H1 (cell line): ENCODE measurements at regions not wholly inside any gene's neighbourhood (a gene's known extent, or its start where the extent isn't known, plus 50 kb on each side); places are given as distances from the start of the nearest gene placed in this dataset.

Experiments
- CTCF ChIA-PET: fragments of 300-600 bp; sonication (Branson Sonifier 250); formaldehyde crosslinking; loops from one replicate; lab custom pipeline; 2021; ENCODE audit not compliant: partially characterized antibody; lab: Charles Lee
- POLR2A ChIA-PET: fragments of 300-600 bp; sonication (Branson Sonifier 250); formaldehyde crosslinking; loops from one replicate; lab custom pipeline; 2021; ENCODE audit warnings: inconsistent platforms; ENCODE audit not compliant: partially characterized antibody; lab: Charles Lee
- DNase-seq, 2 experiments: peaks; one replicate each; pipeline versions ENCODE4 v3.0.0 to v3.0.0-alpha.2; 2010 to 2022; ENCODE audit warnings: low spot score in 2 of 2, low read depth in 1 of 2, mixed read lengths in 1 of 2
- FAIRE-seq: peaks from 2 replicates; lab custom pipeline; 2011; peaks lifted over from hg19 to GRCh38; lab: Jason Lieb, UNC
- H2AFZ ChIP-seq: 2 replicates; pipeline ENCODE4 v1.8.1; 2012; ENCODE audit warnings: low read length, inconsistent platforms
- H2AK5ac ChIP-seq: 2 replicates; pipeline ENCODE4 v1.6.1; 2013; ENCODE audit warnings: low read depth, low read length
- H2BK120ac ChIP-seq: replicated peaks from 2 replicates; pipeline ENCODE3; 2013; ENCODE audit warnings: low read depth, low read length, inconsistent platforms
- H2BK12ac ChIP-seq: 2 replicates; pipeline ENCODE4 v1.6.1; 2013; ENCODE audit warnings: low read depth, low read length
- H2BK15ac ChIP-seq: 2 replicates; pipeline ENCODE4 v1.6.1; 2013; ENCODE audit warnings: low read length
- H2BK20ac ChIP-seq: 2 replicates; pipeline ENCODE4 v1.6.1; 2013; ENCODE audit warnings: low read length
- H2BK5ac ChIP-seq: 2 replicates; pipeline ENCODE4 v1.6.1; 2013; ENCODE audit warnings: low read depth, low read length
- H3K14ac ChIP-seq: 2 replicates; pipeline ENCODE4 v1.6.1; 2013; ENCODE audit warnings: inconsistent platforms; ENCODE audit not compliant: insufficient read length
- H3K18ac ChIP-seq: 2 replicates; pipeline ENCODE4 v1.6.1; 2013; ENCODE audit warnings: low read length; ENCODE audit errors: extremely low read depth
- H3K23ac ChIP-seq: 2 replicates; pipeline ENCODE4 v1.6.1; 2013; ENCODE audit warnings: inconsistent platforms; ENCODE audit not compliant: insufficient read length
- H3K23me2 ChIP-seq: 2 replicates; pipeline ENCODE4 v1.6.1; 2013; ENCODE audit warnings: low read depth, low read length
- H3K27ac ChIP-seq: 2 replicates; pipeline ENCODE4 v1.6.1; 2011; ENCODE audit warnings: low read depth, low read length, inconsistent platforms
- H3K27me3 ChIP-seq, 4 experiments: replicated peaks in 1 of 4; 1 replicate in 1 of 4; 2 replicates in 3 of 4; pipeline versions ENCODE4 v1.6.1 to v1.8.1; 2011 to 2013; ENCODE audit warnings: low read length in 3 of 4, mild to moderate bottlenecking in 3 of 4, inconsistent platforms in 2 of 4, mixed read lengths in 2 of 4, moderate library complexity in 1 of 4; ENCODE audit not compliant: control insufficient read depth in 3 of 4, insufficient read depth in 3 of 4; ENCODE audit errors: extremely low read depth in 1 of 4
- H3K36me3 ChIP-seq, 4 experiments: 2 replicates each; pipeline versions ENCODE4 v1.6.1 to v1.8.1; 2011 to 2013; ENCODE audit warnings: mild to moderate bottlenecking in 4 of 4, low read length in 3 of 4, moderate library complexity in 2 of 4, control low read depth in 1 of 4, inconsistent platforms in 1 of 4; ENCODE audit not compliant: insufficient read depth in 4 of 4, control insufficient read depth in 2 of 4
- H3K4ac ChIP-seq: replicated peaks from 2 replicates; pipeline ENCODE3; 2013; ENCODE audit warnings: low read length, low read depth, mixed read lengths, inconsistent platforms; ENCODE audit not compliant: insufficient read length
- H3K4me1 ChIP-seq, 4 experiments: replicated peaks in 1 of 4; 1 replicate in 1 of 4; 2 replicates in 3 of 4; pipeline versions ENCODE4 v1.6.1 to v1.8.1; 2011 to 2013; ENCODE audit warnings: low read length in 3 of 4, inconsistent platforms in 2 of 4, mixed read lengths in 1 of 4; ENCODE audit not compliant: insufficient read depth in 4 of 4, control insufficient read depth in 3 of 4
- H3K4me2 ChIP-seq, 2 experiments: 2 replicates each; pipeline versions ENCODE4 v1.6.1 to v1.8.1; 2011 to 2013; ENCODE audit warnings: low read depth in 2 of 2, low read length in 2 of 2, control low read depth in 1 of 2, inconsistent platforms in 1 of 2, mild to moderate bottlenecking in 1 of 2; ENCODE audit not compliant: insufficient read depth in 1 of 2
- H3K4me3 ChIP-seq, 4 experiments: fragments of 200-600, 300-600 bp in 1 of 4; sonication (generic), shearing (Covaris generic), sonication (Bioruptor Twin) in 1 of 4; 2 replicates each; pipeline versions ENCODE4 v1.5.1 to v1.8.1; 2011 to 2016; ENCODE audit warnings: low read length in 4 of 4, low read depth in 3 of 4, control low read depth in 2 of 4, inconsistent platforms in 2 of 4, mild to moderate bottlenecking in 2 of 4, mixed read lengths in 1 of 4, moderate library complexity in 1 of 4; ENCODE audit not compliant: insufficient read depth in 2 of 4; ENCODE audit errors: extremely low read depth in 1 of 4
- H3K56ac ChIP-seq: replicated peaks from 2 replicates; pipeline ENCODE3; 2013; ENCODE audit warnings: low read depth, mild to moderate bottlenecking, mixed read lengths, low read length, inconsistent platforms; ENCODE audit not compliant: insufficient read length
- H3K79me1 ChIP-seq: 2 replicates; pipeline ENCODE4 v1.6.1; 2013; ENCODE audit warnings: low read depth, low read length, control low read depth
- H3K79me2 ChIP-seq, 2 experiments: 2 replicates each; pipeline versions ENCODE4 v1.6.1 to v1.8.1; 2012 to 2013; ENCODE audit warnings: low read length in 2 of 2, mild to moderate bottlenecking in 2 of 2, inconsistent platforms in 1 of 2; ENCODE audit not compliant: insufficient read depth in 2 of 2, control insufficient read depth in 1 of 2
- H3K9ac ChIP-seq, 4 experiments: replicated peaks in 1 of 4; 1 replicate in 1 of 4; 2 replicates in 3 of 4; pipeline versions ENCODE4 v1.6.1 to v1.8.1; 2011 to 2013; ENCODE audit warnings: low read depth in 3 of 4, low read length in 3 of 4, control low read depth in 2 of 4, mild to moderate bottlenecking in 2 of 4, moderate library complexity in 2 of 4, inconsistent platforms in 1 of 4; ENCODE audit errors: extremely low read depth in 1 of 4
- H3K9me3 ChIP-seq, 2 experiments: 2 replicates each; pipeline versions ENCODE4 v1.6.1 to v1.8.1; 2012 to 2013; ENCODE audit warnings: mild to moderate bottlenecking in 2 of 2, moderate library complexity in 2 of 2, control low read depth in 1 of 2, inconsistent platforms in 1 of 2, low read depth in 1 of 2, low read length in 1 of 2, mixed read lengths in 1 of 2; ENCODE audit not compliant: insufficient read depth in 2 of 2
- H4K20me1 ChIP-seq, 2 experiments: replicated peaks in 1 of 2; 2 replicates each; pipeline versions ENCODE3 to v1.8.1; 2011 to 2013; ENCODE audit warnings: inconsistent platforms in 2 of 2, low read length in 2 of 2, mild to moderate bottlenecking in 1 of 2; ENCODE audit not compliant: insufficient read depth in 2 of 2, control insufficient read depth in 1 of 2
- H4K5ac ChIP-seq: 2 replicates; pipeline ENCODE4 v1.6.1; 2013; ENCODE audit warnings: low read length, low read depth, mixed read lengths, inconsistent platforms; ENCODE audit not compliant: insufficient read length
- H4K8ac ChIP-seq: 2 replicates; pipeline ENCODE4 v1.8.0; 2013; ENCODE audit warnings: mild to moderate bottlenecking, moderate library complexity, low read length, inconsistent platforms; ENCODE audit not compliant: insufficient read depth; ENCODE audit errors: extremely low read depth
- H4K91ac ChIP-seq: replicated peaks from 2 replicates; pipeline ENCODE3; 2013; ENCODE audit warnings: low read length, mixed read lengths, inconsistent platforms; ENCODE audit not compliant: insufficient read length
- BACH1 ChIP-seq: IDR thresholded peaks from 2 replicates; pipeline ENCODE4 v1.6.1; 2012; ENCODE audit warnings: low read length, improper control_type of control experiment
- CTBP2 ChIP-seq: IDR thresholded peaks from 2 replicates; pipeline ENCODE4 v1.7.0; 2011; ENCODE audit warnings: borderline replicate concordance, mild to moderate bottlenecking, moderate library complexity, mixed read lengths, low read length; ENCODE audit not compliant: insufficient read depth, insufficient read length
- KDM1A ChIP-seq: fragments of 200-600, 300-600 bp; sonication (generic); IDR thresholded peaks from 2 replicates; pipeline ENCODE4 v1.7.1; 2016; ENCODE audit warnings: mild to moderate bottlenecking, low read length, borderline replicate concordance
- KDM5A ChIP-seq: fragments of 200-600 bp; IDR thresholded peaks from 2 replicates; pipeline ENCODE4 v1.7.1; 2012; ENCODE audit warnings: mild to moderate bottlenecking, low read length, inconsistent platforms, mixed read lengths
- MAFK ChIP-seq: IDR thresholded peaks from 2 replicates; pipeline ENCODE4 v1.6.1; 2012; ENCODE audit warnings: low read depth, mild to moderate bottlenecking, improper control_type of control experiment, low read length
- NRF1 ChIP-seq: IDR thresholded peaks from 2 replicates; pipeline ENCODE4 v1.6.1; 2011; ENCODE audit warnings: mild to moderate bottlenecking, low read depth, low read length, improper control_type of control experiment
- POLR2A ChIP-seq, 2 experiments: IDR thresholded peaks; 1 replicate in 1 of 2; 2 replicates in 1 of 2; pipeline ENCODE4 v1.6.1; 2011; ENCODE audit warnings: low read depth in 2 of 2, low read length in 2 of 2, mild to moderate bottlenecking in 2 of 2; ENCODE audit errors: control extremely low read depth in 1 of 2
- POLR2AphosphoS5 ChIP-seq: IDR thresholded peaks from 2 replicates; pipeline ENCODE4 v1.6.1; 2011; ENCODE audit warnings: low read depth, low read length
- RNF2 ChIP-seq: fragments of 200-900, 300-1000 bp; sonication (generic); IDR thresholded peaks from 2 replicates; pipeline ENCODE4 v1.7.1; 2016; ENCODE audit warnings: borderline replicate concordance, low read depth, mild to moderate bottlenecking, antibody characterized with exemption, low read length; ENCODE audit not compliant: poor library complexity, severe bottlenecking; ENCODE audit errors: missing control alignments
- TEAD4 ChIP-seq: IDR thresholded peaks from 2 replicates; pipeline ENCODE4 v1.6.1; 2012; ENCODE audit warnings: low read depth, low read length, inconsistent platforms, mixed read lengths
- USF2 ChIP-seq: IDR thresholded peaks from 2 replicates; pipeline ENCODE4 v1.6.1; 2011; ENCODE audit warnings: low read length, improper control_type of control experiment
- WGBS, 2 experiments: shearing (Covaris generic) in 1 of 2; methylation state at CpG; one replicate each; pipeline versions ENCODE4 v1.1.6 to v1.1.7; 2013 to 2015; ENCODE audit warnings: low lambda C conversion rate in 2 of 2, mixed read lengths in 2 of 2, inconsistent platforms in 1 of 2, low coverage in 1 of 2, missing lambda C conversion rate in 1 of 2; ENCODE audit not compliant: insufficient replicate concordance in 2 of 2, insufficient coverage in 1 of 2, insufficient read length in 1 of 2; ENCODE audit errors: extremely low coverage in 1 of 2, missing lambda C conversion rate in 1 of 2; 5-methylcytosine and 5-hydroxymethylcytosine counted together

DNA sequence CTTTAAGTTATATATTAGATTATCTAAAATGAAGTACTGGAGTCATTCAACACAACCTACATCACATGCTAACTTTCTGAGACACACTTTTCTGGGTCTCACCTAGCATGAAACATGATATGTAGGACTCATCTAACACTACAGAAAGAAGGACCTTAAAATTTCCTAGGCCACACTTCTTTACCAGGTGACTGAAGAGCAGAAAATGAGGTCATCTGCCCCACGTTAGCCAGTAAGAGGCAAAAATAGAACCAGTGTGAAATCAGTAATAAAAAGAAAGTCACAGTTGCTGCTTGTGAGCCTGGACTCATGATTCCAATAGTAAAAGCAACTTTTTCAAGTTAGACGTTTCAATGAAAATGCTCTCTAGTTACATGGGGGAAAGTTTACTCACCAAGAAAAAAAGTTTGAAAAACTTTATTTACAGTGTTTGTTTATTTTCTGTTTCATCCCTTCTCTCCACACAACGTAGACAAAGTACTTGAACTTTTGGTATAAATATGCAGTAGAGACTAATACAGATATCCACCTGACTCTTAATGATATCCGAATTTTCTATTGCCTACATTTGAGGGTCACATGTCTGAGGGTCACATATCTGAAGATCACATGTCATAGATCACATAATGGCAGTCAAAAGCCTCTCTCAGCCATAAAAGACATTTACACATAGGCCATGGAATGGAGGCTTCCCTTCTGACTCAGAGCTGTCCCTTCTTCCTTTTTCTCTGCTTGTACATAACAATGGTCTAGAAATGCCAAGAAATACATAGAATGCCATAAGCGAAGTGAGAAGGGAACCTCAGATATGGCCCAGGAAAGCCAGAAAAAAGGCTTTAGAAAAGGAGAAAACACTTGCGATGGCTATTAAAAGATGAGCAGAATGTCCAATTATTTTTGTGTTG is 362.9 kb downstream of the ZEB2 start:
- Histone ChIP-seq H3K23me2 (no peaks in the 10 kb centered on the region), H3K4me3 (no peak overlapping the region), H4K20me1 (no peaks in the 10 kb centered on the region), H3K18ac (no peak overlapping the region), H4K91ac (no peak overlapping the region), H2BK15ac (no peak overlapping the region), H3K9me3 (no peaks in the 10 kb centered on the region), H2BK12ac (no peak overlapping the region), H2BK120ac (no peak overlapping the region), H3K14ac (no peak overlapping the region), H3K79me1 (no peaks in the 10 kb centered on the region), H2AFZ (no peak overlapping the region), H4K8ac (no peak overlapping the region), H3K23ac (no peak overlapping the region), H3K27ac (no peak overlapping the region), H2AK5ac (no peak overlapping the region), H2BK5ac (no peak overlapping the region), H3K27me3 (no peaks in the 10 kb centered on the region), H4K5ac (no peak overlapping the region), H3K9ac (no peak overlapping the region), H3K36me3 (no peaks in the 10 kb centered on the region), H3K56ac (no peak overlapping the region), H3K4me2 (no peak overlapping the region), H3K4me1 (peaks cover 0 to 1% (median 0%) of the 10 kb centered on the region in 4 experiments; a peak in 2 of 7 replicates), H3K79me2 (no peaks in the 10 kb centered on the region), H2BK20ac (no peak overlapping the region), H3K4ac (no peak overlapping the region)
- ChIA-PET POLR2A (no interaction called here), CTCF (interaction anchor here (1.1 kb wide), 1 partner anchor 168 kb away, joined by 4 read pairs; no protein-coding TSS in a partner anchor)
- DNase-seq: no peak
- 74% methylated on average over 6 of the region's 6 CpGs; no CpG with 5 or more reads in 1 of the 2 experiments for whole genome bisulfite sequencing, 2 experiments
- FAIRE-seq: peak; percentile 36
- TF ChIP-seq POLR2A (IDR thresholded peaks at IDR 0.05; ENCODE audit: control extremely low read depth in 1 of 2, low read depth in 2 of 2, low read length in 2 of 2): no peak
- no peak for TF ChIP-seq BACH1
- TF ChIP-seq POLR2AphosphoS5: no peak
- TF ChIP-seq USF2: no peak
- no peak for TF ChIP-seq KDM5A
- TF ChIP-seq RNF2: no peak
- no peak for TF ChIP-seq KDM1A
- TF ChIP-seq CTBP2: no peak
- no peak for TF ChIP-seq MAFK
- no peak for TF ChIP-seq NRF1
- no peak for TF ChIP-seq TEAD4
